GM10266 (cell line): ENCODE measurements at regions not wholly inside any gene's neighbourhood (a gene's known extent, or its start where the extent isn't known, plus 50 kb on each side); places are given as distances from the start of the nearest gene placed in this dataset.

Experiments used
- DNase-seq: peaks from one replicate; pipeline ENCODE4 v3.0.0; 2012; ENCODE audit errors: extremely low spot score
- CTCF ChIP-seq: IDR thresholded peaks from 2 replicates; pipeline ENCODE4 v1.5.1; 2012; ENCODE audit warnings: mild to moderate bottlenecking, low read depth; ENCODE audit not compliant: control insufficient read depth, insufficient read depth; ENCODE audit errors: missing control alignments

DNA sequence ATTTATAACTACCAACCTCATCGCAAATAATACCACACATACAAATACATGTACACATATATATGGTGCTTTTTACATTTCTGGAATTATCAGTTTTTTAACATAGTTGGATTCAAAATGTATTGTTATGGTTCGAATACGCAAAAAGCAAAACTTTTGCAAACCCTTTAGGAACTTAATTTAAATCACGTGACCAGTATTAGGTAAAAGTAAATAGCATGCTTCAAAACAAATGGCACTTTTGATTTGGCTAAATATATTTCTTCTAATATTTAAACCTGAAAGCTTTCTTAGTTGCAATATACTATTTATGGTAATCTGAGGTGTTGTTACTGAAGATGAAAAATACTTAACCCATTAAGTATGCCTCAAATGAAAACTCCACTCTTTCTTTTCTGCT is 341.4 kb downstream of the C4orf33 start:
- TF ChIP-seq CTCF: no peak
- no peak for DNase-seq

DNA sequence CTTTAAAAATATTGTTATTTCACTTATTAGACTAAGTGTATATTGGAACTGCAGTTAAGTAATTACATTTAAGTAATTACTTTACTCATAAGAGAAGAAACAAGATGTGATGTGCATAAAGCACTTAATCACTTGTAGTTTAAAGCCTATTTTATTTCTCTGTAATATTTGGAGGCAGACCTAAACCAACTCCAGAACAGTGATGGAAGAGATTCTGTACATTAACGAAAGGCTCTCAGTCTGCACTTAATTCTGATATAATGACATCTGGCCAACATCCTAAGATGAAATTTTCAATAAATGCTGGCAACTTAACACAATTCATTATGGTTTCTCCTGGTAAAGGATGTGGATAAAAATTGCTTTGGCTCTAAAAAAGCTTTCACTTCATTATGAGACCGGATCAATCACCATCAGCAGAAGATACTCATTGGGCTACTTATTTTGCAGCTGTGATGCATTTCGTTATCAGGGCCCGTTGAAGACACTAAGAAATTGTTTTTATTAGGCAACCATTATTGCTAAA is 342.6 kb downstream of the C4orf33 start:
- no peak for TF ChIP-seq CTCF
- DNase-seq: no peak

DNA sequence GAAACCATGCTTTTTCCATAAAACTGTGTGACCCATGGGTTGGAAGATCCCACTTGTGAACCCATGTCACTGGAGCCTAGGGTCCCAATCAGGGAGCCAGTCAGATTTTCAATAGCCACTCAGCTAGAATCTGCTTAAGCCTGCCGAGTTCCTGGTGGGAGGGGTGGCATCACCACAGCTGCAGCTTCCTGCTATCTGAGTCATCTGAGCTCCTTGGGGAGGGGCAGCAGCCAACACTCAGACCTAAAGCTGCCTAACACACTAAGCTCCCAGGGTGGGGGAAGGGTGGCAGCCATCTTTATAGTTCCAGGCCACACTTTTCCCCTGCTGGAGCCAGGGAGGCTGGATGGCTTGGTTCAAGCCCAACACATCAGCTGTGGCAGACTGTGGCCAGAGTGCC is 350.1 kb downstream of the C4orf33 start:
- TF ChIP-seq CTCF: no peak
- no peak for DNase-seq

DNA sequence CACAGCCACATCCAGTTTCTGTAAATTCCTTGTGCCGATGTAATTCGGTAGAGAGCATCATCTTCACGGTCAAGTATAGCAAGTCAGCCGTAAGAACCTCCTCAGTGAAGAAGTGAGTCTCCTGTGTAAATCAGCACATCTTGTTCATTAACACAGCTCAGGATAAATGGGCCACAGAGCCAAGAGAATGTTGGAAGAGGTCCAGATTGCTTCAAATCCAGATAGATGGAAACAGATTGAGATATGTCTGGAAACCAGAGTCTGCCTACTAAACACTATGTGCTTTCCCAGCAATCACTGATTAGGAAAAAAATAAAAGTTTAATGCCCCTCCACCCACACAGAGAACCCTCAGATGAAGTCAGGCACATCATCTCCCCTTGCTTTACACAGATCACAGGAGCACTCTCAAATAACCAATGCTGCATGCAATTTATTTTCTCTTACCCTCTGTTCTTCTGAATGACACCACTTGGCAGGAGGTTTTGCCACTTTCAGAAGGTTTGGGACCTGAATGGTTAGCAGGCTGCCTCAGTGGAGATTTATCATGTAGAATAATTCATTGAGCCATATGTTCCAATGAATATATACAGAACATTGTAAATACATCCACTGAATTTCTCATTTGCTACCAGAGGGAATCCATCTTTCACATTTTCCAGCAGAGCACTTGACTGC is 357.7 kb downstream of the C4orf33 start:
- TF ChIP-seq CTCF: no peak
- DNase-seq: no peak

DNA sequence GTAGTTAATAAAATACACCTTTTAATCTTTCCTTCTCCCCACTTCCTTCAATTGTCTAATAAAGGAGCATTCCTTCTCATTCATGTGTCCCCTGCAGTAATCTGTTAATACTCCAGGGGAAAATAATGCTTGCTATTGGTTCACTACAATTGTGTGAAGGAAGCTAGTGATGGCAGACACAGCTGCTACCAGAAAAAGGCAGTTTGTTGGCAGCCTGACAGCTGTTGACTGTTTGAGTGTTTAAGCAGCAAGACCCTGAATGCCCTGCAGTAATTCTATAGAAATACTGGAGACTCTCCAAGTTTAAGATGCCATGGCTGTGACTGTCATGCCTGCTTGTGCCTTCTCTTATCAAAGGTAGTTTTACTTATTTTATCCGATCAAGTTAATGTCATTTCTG is 359.5 kb downstream of the C4orf33 start:
- no peak for DNase-seq

DNA sequence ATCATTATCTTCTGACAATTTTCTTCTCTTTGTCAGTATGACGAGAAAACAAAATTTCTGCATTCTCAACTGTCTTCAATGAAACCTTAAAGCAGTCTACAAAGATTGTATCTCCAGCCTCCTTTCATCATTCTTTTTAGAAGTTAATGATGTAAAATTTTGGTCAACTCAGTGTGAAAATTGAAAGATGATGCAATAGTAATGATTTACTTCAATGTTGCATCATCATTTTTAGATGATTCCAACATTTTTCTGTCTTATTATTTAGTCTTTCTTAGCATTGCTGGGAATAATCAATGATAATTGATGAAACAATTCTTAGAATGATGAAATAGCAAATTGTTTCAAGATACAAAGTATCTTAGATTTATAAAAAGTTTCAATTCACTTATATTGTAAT is 372.7 kb downstream of the C4orf33 start:
- no peak for TF ChIP-seq CTCF
- no peak for DNase-seq

More for the DNA sequence above, 359.5 kb downstream of the C4orf33 start:
- TF ChIP-seq CTCF: no peak

DNA sequence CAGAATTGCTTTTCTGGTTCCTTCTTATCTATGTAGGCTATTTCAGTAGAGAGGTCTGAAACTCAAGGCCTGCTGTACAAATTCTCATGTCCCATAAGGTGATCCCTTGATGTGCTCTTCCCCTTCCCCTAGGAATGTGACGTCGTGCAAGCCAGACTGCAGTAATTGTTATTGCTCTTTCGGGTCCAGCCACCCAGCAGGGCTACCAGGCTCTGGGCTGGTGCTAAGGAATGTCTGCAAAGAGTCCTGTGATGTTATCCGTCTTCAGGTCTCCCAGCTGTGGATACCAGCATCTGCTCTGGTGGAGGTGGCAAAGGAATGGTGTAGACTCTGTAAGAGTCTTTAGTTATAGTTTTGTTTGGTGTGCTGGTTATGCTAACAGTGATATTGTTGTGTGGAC is 378.7 kb downstream of the C4orf33 start:
- no peak for DNase-seq
- no peak for TF ChIP-seq CTCF
